Osteoblast (primary cell): ENCODE measurements at regions not wholly inside any gene's neighbourhood (a gene's known extent, or its start where the extent isn't known, plus 50 kb on each side); places are given as distances from the start of the nearest gene placed in this dataset.
"Not testable (repeated sequence)": the region's sequence is repeated elsewhere in the genome, so short reads cannot be mapped to it uniquely, and the experiment has no call there.

ENCODE experiments used
- DNase-seq: peaks from one replicate; pipeline ENCODE4 v3.0.0; 2011; ENCODE audit warnings: low spot score, mixed read lengths; ENCODE audit not compliant: insufficient read length; ENCODE audit errors: missing footprints
- H2AFZ ChIP-seq: 2 replicates; pipeline ENCODE4 v1.6.0; 2011; ENCODE audit warnings: mild to moderate bottlenecking, low read length
- H3K27ac ChIP-seq: 2 replicates; pipeline ENCODE4 v1.5.1; 2011; ENCODE audit warnings: mild to moderate bottlenecking, low read depth, low read length, moderate library complexity
- H3K27me3 ChIP-seq: 2 replicates; pipeline ENCODE4 v1.6.0; 2012; ENCODE audit warnings: mild to moderate bottlenecking, control low read depth, inconsistent platforms, low read length, moderate library complexity; ENCODE audit not compliant: insufficient read depth
- H3K36me3 ChIP-seq: 2 replicates; pipeline ENCODE4 v1.5.1; 2011; ENCODE audit warnings: mild to moderate bottlenecking, low read length, control low read depth, moderate library complexity; ENCODE audit not compliant: insufficient read depth
- H3K4me1 ChIP-seq: 2 replicates; pipeline ENCODE4 v1.5.1; 2011; ENCODE audit warnings: mild to moderate bottlenecking, low read length, control low read depth, moderate library complexity; ENCODE audit not compliant: insufficient read depth
- H3K4me2 ChIP-seq: 2 replicates; pipeline ENCODE4 v1.6.0; 2011; ENCODE audit warnings: mild to moderate bottlenecking, low read length; ENCODE audit not compliant: insufficient read depth
- H3K4me3 ChIP-seq: fragments of 200-600 bp; sonication (generic); 3 replicates; pipeline ENCODE4 v1.5.1; 2012; ENCODE audit warnings: mild to moderate bottlenecking, low read length, inconsistent platforms; ENCODE audit not compliant: insufficient read depth
- H3K79me2 ChIP-seq: 2 replicates; pipeline ENCODE4 v1.6.0; 2012; ENCODE audit warnings: mild to moderate bottlenecking, low read length, control low read depth, inconsistent platforms; ENCODE audit not compliant: insufficient read depth
- H3K9me3 ChIP-seq: 2 replicates; pipeline ENCODE4 v1.5.1; 2011; ENCODE audit warnings: low read depth, low read length, control low read depth
- H4K20me1 ChIP-seq: 2 replicates; pipeline ENCODE4 v1.6.0; 2012; ENCODE audit warnings: mild to moderate bottlenecking, low read length, control low read depth; ENCODE audit not compliant: insufficient read depth
- CTCF ChIP-seq: IDR thresholded peaks from 2 replicates; pipeline ENCODE4 v1.5.1; 2011; ENCODE audit warnings: mild to moderate bottlenecking, low read depth, low read length, moderate library complexity; ENCODE audit errors: extremely low read depth

- H3K4me1 ChIP-seq = no peaks in the 10 kb centered on the region
- no peak overlapping the region for H3K4me3 ChIP-seq
- peaks cover 2% of the 10 kb centered on the region for H3K27me3 ChIP-seq
- H3K27ac ChIP-seq = no peak overlapping the region
- no peaks in the 10 kb centered on the region for H4K20me1 ChIP-seq
- no peak for DNase-seq
- no peak for TF ChIP-seq CTCF
- H3K9me3 ChIP-seq = no peaks in the 10 kb centered on the region
- no peak overlapping the region for H2AFZ ChIP-seq
- no peaks in the 10 kb centered on the region for H3K79me2 ChIP-seq
- no peaks in the 10 kb centered on the region for H3K36me3 ChIP-seq
- H3K4me2 ChIP-seq = no peak overlapping the region
Observed at GRCh38 chrX:53768865-53769264, 82.3 kb upstream of the HUWE1 start.

GRCh38 chrX:53768451-53768850, 81.9 kb upstream of the HUWE1 start:
- Histone ChIP-seq H3K79me2 (no peaks in the 10 kb centered on the region), H3K4me3 (no peak overlapping the region), H3K36me3 (no peaks in the 10 kb centered on the region), H4K20me1 (no peaks in the 10 kb centered on the region), H2AFZ (no peak overlapping the region), H3K27ac (no peak overlapping the region), H3K27me3 (peaks cover 2% of the 10 kb centered on the region), H3K9me3 (no peaks in the 10 kb centered on the region), H3K4me2 (no peak overlapping the region), H3K4me1 (no peaks in the 10 kb centered on the region)
- TF ChIP-seq CTCF = no peak
- DNase-seq = no peak

- no peak for DNase-seq
- Histone ChIP-seq H3K36me3 (no peaks in the 10 kb centered on the region), H3K4me3 (no peak overlapping the region), H2AFZ (no peak overlapping the region), H3K79me2 (no peaks in the 10 kb centered on the region), H3K4me2 (no peak overlapping the region), H3K27ac (no peak overlapping the region), H3K9me3 (no peaks in the 10 kb centered on the region), H3K4me1 (no peaks in the 10 kb centered on the region), H3K27me3 (peaks cover 2% of the 10 kb centered on the region), H4K20me1 (no peaks in the 10 kb centered on the region)
- TF ChIP-seq CTCF = no peak
Observed at GRCh38 chrX:53767544-53767943, 81.0 kb upstream of the HUWE1 start.

GRCh38 chrX:53757181-53757580, 70.7 kb upstream of the HUWE1 start:
- DNase-seq, H3K9me3 ChIP-seq, H3K79me2 ChIP-seq, H3K4me3 ChIP-seq, H3K27me3 ChIP-seq, H4K20me1 ChIP-seq, H3K27ac ChIP-seq, H3K36me3 ChIP-seq, H3K4me1 ChIP-seq, H2AFZ ChIP-seq, H3K4me2 ChIP-seq: not testable (repeated sequence)

- no peak for TF ChIP-seq CTCF
- H3K36me3 ChIP-seq = no peaks in the 10 kb centered on the region
- no peak overlapping the region for H3K27ac ChIP-seq
- H3K4me1 ChIP-seq = no peaks in the 10 kb centered on the region
- DNase-seq = no peak
- H3K4me3 ChIP-seq = no peak overlapping the region
- H3K4me2 ChIP-seq = no peak overlapping the region
- H2AFZ ChIP-seq = no peak overlapping the region
- H4K20me1 ChIP-seq = no peaks in the 10 kb centered on the region
- no peaks in the 10 kb centered on the region for H3K9me3 ChIP-seq
- no peaks in the 10 kb centered on the region for H3K27me3 ChIP-seq
- no peaks in the 10 kb centered on the region for H3K79me2 ChIP-seq
Observed at GRCh38 chrX:53746718-53747117, 60.2 kb upstream of the HUWE1 start.
